Panc1 (cell line): ENCODE measurements at regions not wholly inside any gene's neighbourhood (a gene's known extent, or its start where the extent isn't known, plus 50 kb on each side); places are given as distances from the start of the nearest gene placed in this dataset.
A peak's percentile ranks its signal among the peaks of the same experiment; 100 is the strongest.

ENCODE experiments used
- ATAC-seq: fragments of 200-7000 bp; cut with Tn5 transposase; 2 replicates; pipeline ENCODE4 v1.9.1; 2020; ENCODE audit warnings: mild to moderate bottlenecking, moderate library complexity
- BruUV-seq: library from RNA; stranded (reverse); fragments of 400-500 nt; replicated peaks from 2 replicates; lab custom pipeline; 2021; lab: Mats Ljungman, UMichigan
- CTCF ChIA-PET: fragments of 300-600 bp; sonication (Branson Sonifier 250); formaldehyde crosslinking; loops from one replicate; lab custom pipeline; 2022; ENCODE audit warnings: antibody characterized with exemption; lab: Charles Lee
- POLR2A ChIA-PET: fragments of 300-600 bp; sonication (Branson Sonifier 250); formaldehyde crosslinking; loops from one replicate; lab custom pipeline; 2022; ENCODE audit warnings: antibody characterized with exemption; lab: Charles Lee
- DNase-seq: peaks from one replicate; pipeline ENCODE4 v3.0.0-alpha.2; 2010; ENCODE audit warnings: low read depth, low spot score
- H3K27ac ChIP-seq: 2 replicates; pipeline ENCODE4 v1.5.1; 2011; ENCODE audit warnings: mild to moderate bottlenecking, low read length, inconsistent platforms
- H3K27me3 ChIP-seq: fragments of 200-500 bp; sonication (Bioruptor generic); 2 replicates; pipeline ENCODE4 v1.6.0; 2014; ENCODE audit warnings: low read length, inconsistent platforms; ENCODE audit not compliant: control insufficient read depth, insufficient read depth
- H3K36me3 ChIP-seq: fragments of 200-500 bp; sonication (Bioruptor generic); 2 replicates; pipeline ENCODE4 v1.5.1; 2014; ENCODE audit warnings: inconsistent platforms, mild to moderate bottlenecking, low read length, moderate library complexity; ENCODE audit not compliant: control insufficient read depth, insufficient read depth
- H3K4me1 ChIP-seq: 2 replicates; pipeline ENCODE4 v1.5.1; 2011; ENCODE audit warnings: inconsistent platforms, mild to moderate bottlenecking, low read length, moderate library complexity; ENCODE audit not compliant: control insufficient read depth, insufficient read depth
- H3K4me3 ChIP-seq, 2 experiments: 2 replicates each; pipeline ENCODE4 v1.5.1; 2011 to 2012; ENCODE audit warnings: low read depth in 2 of 2, low read length in 2 of 2, mild to moderate bottlenecking in 2 of 2, inconsistent platforms in 1 of 2, moderate library complexity in 1 of 2
- H3K9me3 ChIP-seq: fragments of 200-500 bp; sonication (Bioruptor generic); 2 replicates; pipeline ENCODE4 v1.5.1; 2014; ENCODE audit warnings: low read depth, mild to moderate bottlenecking, inconsistent platforms, low read length, moderate library complexity; ENCODE audit not compliant: control insufficient read depth, insufficient read depth
- CTCF ChIP-seq: fragments of 450-650 bp; IDR thresholded peaks from 2 replicates; pipeline ENCODE4 v1.5.1; 2017; ENCODE audit warnings: mild to moderate bottlenecking
- POLR2AphosphoS5 ChIP-seq: IDR thresholded peaks from 2 replicates; pipeline ENCODE4 v1.6.1; 2012; ENCODE audit warnings: mild to moderate bottlenecking, low read depth, low read length, moderate library complexity
- REST ChIP-seq, 2 experiments: IDR thresholded peaks; 2 replicates each; pipeline ENCODE4 v1.6.1; 2011 to 2012; ENCODE audit warnings: low read depth in 2 of 2, control low read depth in 1 of 2, low read length in 1 of 2, mild to moderate bottlenecking in 1 of 2, moderate library complexity in 1 of 2; ENCODE audit not compliant: insufficient read depth in 1 of 2
- SIN3A ChIP-seq: IDR thresholded peaks from 2 replicates; pipeline ENCODE4 v1.6.1; 2012; ENCODE audit warnings: low read depth, mild to moderate bottlenecking, low read length, moderate library complexity, borderline replicate concordance; ENCODE audit not compliant: insufficient read depth
- TCF7L2 ChIP-seq: IDR thresholded peaks from 2 replicates; pipeline ENCODE4 v1.6.1; 2011; ENCODE audit warnings: mild to moderate bottlenecking, low read depth, low read length, inconsistent platforms
- in situ Hi-C: cut with HindIII; loops from 2 replicates; pipeline ENCODE4 v1.10.0; 2016; ENCODE audit warnings: low sequenced_read_pairs, low pct_unique_long_range_greater_than_20kb
- intact Hi-C: fragments of 100-400 bp; cut with micrococcal nuclease; formaldehyde crosslinking; loops from one replicate; pipeline ENCODE4 v1.10.0; 2022; ENCODE audit not compliant: unreplicated experiment

- DNase-seq (no peak), ATAC-seq (no peak)
- H3K4me3 ChIP-seq, result no peak overlapping the region
- TF ChIP-seq TCF7L2 (no peak), SIN3A (no peak), POLR2AphosphoS5 (no peak), REST (IDR thresholded peaks at IDR 0.05; ENCODE audit: insufficient read depth in 1 of 2, low read depth in 2 of 2, low read length in 1 of 2) (no peak)
- H3K4me1 ChIP-seq, result no peaks in the 10 kb centered on the region
- peak overlapping the region; percentile 3; the same call in 1 of the 2 replicates for H3K27ac ChIP-seq
- H3K27me3 ChIP-seq, result no peaks in the 10 kb centered on the region
- H3K36me3 ChIP-seq, result no peaks in the 10 kb centered on the region
- in situ Hi-C loops, result no loop called here
- intact Hi-C loops, result loop anchor here (10.0 kb wide), 1 partner anchor 47 kb away; no protein-coding TSS in a partner anchor
- BruUV-seq, result no TSS peak
- ChIA-PET CTCF (interaction anchor here (0.5 kb wide), 1 partner anchor 261 kb away, joined by 3 read pairs; no protein-coding TSS in a partner anchor), POLR2A (no interaction called here)
- H3K9me3 ChIP-seq, result 0 out of 2 replicates have a peak, but pooled peaks cover 6% of the 10 kb centered on the region
Observed at GRCh38 chr3:177307391-177307790, 110.1 kb upstream of the TBL1XR1 start.

- CTCF ChIA-PET, result no interaction called here
- BruUV-seq, result no TSS peak
- TF ChIP-seq REST (IDR thresholded peaks at IDR 0.05; ENCODE audit: insufficient read depth in 1 of 2, low read depth in 2 of 2, low read length in 1 of 2) (no peak), SIN3A (no peak), POLR2AphosphoS5 (no peak), TCF7L2 (no peak), CTCF (no peak)
- Histone ChIP-seq H3K27me3 (no peaks in the 10 kb centered on the region), H3K4me3 (no peak overlapping the region), H3K4me1 (no peaks in the 10 kb centered on the region), H3K27ac (peak overlapping the region; percentile 3; the same call in 1 of the 2 replicates), H3K9me3 (0 out of 2 replicates have a peak, but pooled peaks cover 6% of the 10 kb centered on the region), H3K36me3 (no peaks in the 10 kb centered on the region)
- ATAC-seq (no peak), DNase-seq (no peak)
- POLR2A ChIA-PET, result no interaction called here
- intact Hi-C loops, result loop anchor here (10.0 kb wide), 1 partner anchor 47 kb away; no protein-coding TSS in a partner anchor
- in situ Hi-C loops, result no loop called here
Observed at GRCh38 chr3:177307826-177308225, 110.5 kb upstream of the TBL1XR1 start.
